ENCODE measurements at regions not wholly inside any gene's neighbourhood (a gene's known extent, or its start where the extent isn't known, plus 50 kb on each side); places are given as distances from the start of the nearest gene placed in this dataset.

GRCh38 chr18:47689371-47689770, 241.1 kb downstream of the SMAD2 start:
- no peaks in the 10 kb centered on the region for H3K27me3 ChIP-seq (replicated peaks; ENCODE audit: control insufficient read depth, insufficient read depth, low read length)
- DNase-seq = no peak
- ChIA-PET POLR2A (no interaction called here), CTCF (no interaction called here)
- TF ChIP-seq CTCF (IDR thresholded peaks at IDR 0.05; ENCODE audit: insufficient read depth in 1 of 2, low read depth in 1 of 2, low read length in 1 of 2, severe bottlenecking in 1 of 2, unreplicated experiment in 1 of 2) = no peak
- H3K4me1 Mint-ChIP-seq (ENCODE audit: low read depth, unreplicated experiment) = no peaks in the 10 kb centered on the region
- H3K4me3 Mint-ChIP-seq (ENCODE audit: unreplicated experiment) = no peak overlapping the region
- H3K9me3 ChIP-seq = no peaks in the 10 kb centered on the region
- peaks cover 11% of the 10 kb centered on the region for H3K27me3 Mint-ChIP-seq (ENCODE audit: insufficient read depth, unreplicated experiment)
- no peaks in the 10 kb centered on the region for H3K4me1 ChIP-seq
- H3K9me3 Mint-ChIP-seq (ENCODE audit: unreplicated experiment) = no peaks in the 10 kb centered on the region
- intact Hi-C loops (cut with micrococcal nuclease; ENCODE audit: unreplicated experiment) = no loop called here
- BruUV-seq (replicated peaks) = no TSS peak
- no peak overlapping the region for H3K4me3 ChIP-seq (ENCODE audit: low read depth, low read length)
- no peaks in the 10 kb centered on the region for H3K36me3 ChIP-seq (ENCODE audit: control insufficient read depth, insufficient read depth, low read length)
- H3K36me3 Mint-ChIP-seq (ENCODE audit: insufficient read depth, unreplicated experiment) = no peaks in the 10 kb centered on the region
- no peak overlapping the region for H3K27ac Mint-ChIP-seq (ENCODE audit: unreplicated experiment)

GRCh38 chr18:47686806-47687205, 243.7 kb downstream of the SMAD2 start:
- no peaks in the 10 kb centered on the region for H3K9me3 ChIP-seq
- POLR2A ChIA-PET = no interaction called here
- BruUV-seq (replicated peaks) = no TSS peak
- Mint-ChIP-seq H3K4me3 (ENCODE audit: unreplicated experiment) (no peak overlapping the region), H3K4me1 (ENCODE audit: low read depth, unreplicated experiment) (no peaks in the 10 kb centered on the region), H3K9me3 (ENCODE audit: unreplicated experiment) (no peaks in the 10 kb centered on the region), H3K27me3 (ENCODE audit: insufficient read depth, unreplicated experiment) (peaks cover 4% of the 10 kb centered on the region), H3K36me3 (ENCODE audit: insufficient read depth, unreplicated experiment) (no peaks in the 10 kb centered on the region), H3K27ac (ENCODE audit: unreplicated experiment) (no peak overlapping the region)
- H3K4me1 ChIP-seq = no peaks in the 10 kb centered on the region
- no peak for TF ChIP-seq CTCF (IDR thresholded peaks at IDR 0.05; ENCODE audit: insufficient read depth in 1 of 2, low read depth in 1 of 2, low read length in 1 of 2, severe bottlenecking in 1 of 2, unreplicated experiment in 1 of 2)
- no peaks in the 10 kb centered on the region for H3K36me3 ChIP-seq (ENCODE audit: control insufficient read depth, insufficient read depth, low read length)
- H3K27me3 ChIP-seq (replicated peaks; ENCODE audit: control insufficient read depth, insufficient read depth, low read length) = no peaks in the 10 kb centered on the region
- DNase-seq = no peak
- CTCF ChIA-PET = no interaction called here
- no peak overlapping the region for H3K4me3 ChIP-seq (ENCODE audit: low read depth, low read length)
- intact Hi-C loops (cut with micrococcal nuclease; ENCODE audit: unreplicated experiment) = no loop called here

GRCh38 chr18:47683774-47684173, 246.7 kb downstream of the SMAD2 start:
- no peaks in the 10 kb centered on the region for H3K36me3 Mint-ChIP-seq (ENCODE audit: insufficient read depth, unreplicated experiment)
- H3K27ac Mint-ChIP-seq (ENCODE audit: unreplicated experiment) = no peak overlapping the region
- no peak for DNase-seq
- H3K4me1 Mint-ChIP-seq (ENCODE audit: low read depth, unreplicated experiment) = no peaks in the 10 kb centered on the region
- ChIA-PET POLR2A (no interaction called here), CTCF (no interaction called here)
- intact Hi-C loops (cut with micrococcal nuclease; ENCODE audit: unreplicated experiment) = no loop called here
- Histone ChIP-seq H3K4me1 (no peaks in the 10 kb centered on the region), H3K36me3 (ENCODE audit: control insufficient read depth, insufficient read depth, low read length) (no peaks in the 10 kb centered on the region), H3K4me3 (ENCODE audit: low read depth, low read length) (no peak overlapping the region), H3K27me3 (replicated peaks; ENCODE audit: control insufficient read depth, insufficient read depth, low read length) (no peaks in the 10 kb centered on the region), H3K9me3 (no peaks in the 10 kb centered on the region)
- no peak for TF ChIP-seq CTCF (IDR thresholded peaks at IDR 0.05; ENCODE audit: insufficient read depth in 1 of 2, low read depth in 1 of 2, low read length in 1 of 2, severe bottlenecking in 1 of 2, unreplicated experiment in 1 of 2)
- H3K4me3 Mint-ChIP-seq (ENCODE audit: unreplicated experiment) = no peak overlapping the region
- no TSS peak for BruUV-seq (replicated peaks)
- peaks cover 4% of the 10 kb centered on the region for H3K27me3 Mint-ChIP-seq (ENCODE audit: insufficient read depth, unreplicated experiment)
- no peaks in the 10 kb centered on the region for H3K9me3 Mint-ChIP-seq (ENCODE audit: unreplicated experiment)

All from Caco-2 (cell line).